ENCODE measurements at regions not wholly inside any gene's neighbourhood (a gene's known extent, or its start where the extent isn't known, plus 50 kb on each side); places are given as distances from the start of the nearest gene placed in this dataset.

DNA sequence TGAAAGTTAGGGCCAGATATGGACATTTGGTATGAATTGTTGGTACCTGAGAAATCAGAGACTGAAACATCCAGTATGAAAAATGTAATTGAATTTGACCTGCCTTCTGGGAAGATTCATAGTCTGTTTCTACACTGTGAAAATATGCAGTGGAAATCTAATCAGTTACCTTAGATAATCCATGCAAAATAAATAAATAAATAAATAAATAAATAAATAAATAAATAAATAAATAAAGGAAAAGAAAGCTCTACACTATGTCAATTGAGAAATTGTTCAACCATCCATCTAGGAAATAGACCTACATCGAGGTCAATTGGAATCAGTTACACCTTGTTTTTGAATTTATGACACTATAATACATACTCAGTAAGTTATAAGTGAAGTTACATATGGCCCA, 252.3 kb downstream of the VGLL3 start:
- intact Hi-C loops (cut with micrococcal nuclease) = no loop called here
- H3K4me3 ChIP-seq (ENCODE audit: low read length) = no peak overlapping the region
- H3K36me3 ChIP-seq (ENCODE audit: control insufficient read depth in 2 of 3, insufficient read depth in 3 of 3, low read length in 3 of 3) = no peaks in the 10 kb centered on the region
- DNase-seq (no peak), ATAC-seq (no peak)
- no peaks in the 10 kb centered on the region for H3K27me3 Mint-ChIP-seq
- CTCF ChIA-PET = no interaction called here
- no peaks in the 10 kb centered on the region for H3K36me3 Mint-ChIP-seq
- no peaks in the 10 kb centered on the region for H3K4me1 ChIP-seq (ENCODE audit: control insufficient read depth in 2 of 2, insufficient read depth in 2 of 2, low read length in 2 of 2)
- H3K27ac Mint-ChIP-seq = no peak overlapping the region
- no peaks in the 10 kb centered on the region for H3K27me3 ChIP-seq (ENCODE audit: control insufficient read depth in 2 of 2, insufficient read depth in 2 of 2, low read length in 2 of 2)
- no peak overlapping the region for H3K4me3 Mint-ChIP-seq
- H3K9me3 ChIP-seq (ENCODE audit: control insufficient read depth in 2 of 3, low read length in 3 of 3) = no peaks in the 10 kb centered on the region
- no peaks in the 10 kb centered on the region for H3K4me1 Mint-ChIP-seq
- H3K9me3 Mint-ChIP-seq = peaks cover 0 to 4% (median 0%) of the 10 kb centered on the region in 11 donors
- POLR2A ChIA-PET = no interaction called here
- H3K27ac ChIP-seq (ENCODE audit: low read depth, low read length) = no peak overlapping the region

DNA sequence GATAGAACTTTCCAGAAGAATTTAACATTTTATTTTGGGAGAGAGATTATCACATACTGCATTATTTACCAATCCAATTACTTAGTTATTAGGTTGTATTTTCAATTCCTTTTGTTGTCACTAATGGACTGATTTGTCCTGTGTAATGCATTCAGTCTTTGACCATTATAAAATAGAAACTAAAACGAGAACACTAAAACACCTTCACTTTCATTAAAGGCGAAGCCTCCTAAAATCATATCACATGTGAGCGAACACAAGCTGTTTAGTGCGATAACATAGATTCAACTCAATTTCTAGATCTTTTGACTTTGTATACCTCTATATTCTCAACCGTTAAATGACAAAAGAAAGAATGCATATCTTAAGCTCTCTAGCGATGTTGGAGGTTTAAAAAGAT, 253.4 kb downstream of the VGLL3 start:
- no peak for ATAC-seq
- no peak for DNase-seq
- Mint-ChIP-seq H3K36me3 (no peaks in the 10 kb centered on the region), H3K27me3 (no peaks in the 10 kb centered on the region), H3K4me1 (no peaks in the 10 kb centered on the region), H3K27ac (no peak overlapping the region), H3K4me3 (no peak overlapping the region), H3K9me3 (peaks cover 0 to 4% (median 0%) of the 10 kb centered on the region in 11 donors)
- no peaks in the 10 kb centered on the region for H3K27me3 ChIP-seq (ENCODE audit: control insufficient read depth in 2 of 2, insufficient read depth in 2 of 2, low read length in 2 of 2)
- no peak overlapping the region for H3K4me3 ChIP-seq (ENCODE audit: low read length)
- no peaks in the 10 kb centered on the region for H3K36me3 ChIP-seq (ENCODE audit: control insufficient read depth in 2 of 3, insufficient read depth in 3 of 3, low read length in 3 of 3)
- intact Hi-C loops (cut with micrococcal nuclease) = no loop called here
- no peaks in the 10 kb centered on the region for H3K4me1 ChIP-seq (ENCODE audit: control insufficient read depth in 2 of 2, insufficient read depth in 2 of 2, low read length in 2 of 2)
- ChIA-PET POLR2A (no interaction called here), CTCF (no interaction called here)
- H3K9me3 ChIP-seq (ENCODE audit: control insufficient read depth in 2 of 3, low read length in 3 of 3) = no peaks in the 10 kb centered on the region
- H3K27ac ChIP-seq (ENCODE audit: low read depth, low read length) = no peak overlapping the region

DNA sequence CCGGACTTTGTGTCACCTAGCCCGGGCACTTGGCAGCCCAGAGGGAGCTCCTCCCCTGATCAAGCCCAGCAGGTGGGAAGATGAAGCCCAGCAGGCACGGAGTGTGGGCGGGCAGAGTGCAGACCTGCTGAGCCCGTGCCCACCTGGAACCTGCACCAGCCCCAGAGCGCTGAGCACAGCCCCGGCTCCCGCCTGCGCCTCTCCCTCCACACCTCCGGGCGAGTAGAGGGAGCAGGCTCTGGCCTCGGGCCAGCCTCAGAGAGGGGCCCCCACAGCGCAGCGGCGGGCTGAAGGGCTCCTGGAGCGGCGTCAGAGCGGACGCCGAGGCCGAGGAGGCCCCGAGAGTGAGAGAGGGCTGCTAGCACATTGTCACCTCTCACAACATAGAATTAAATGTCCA, 257.7 kb downstream of the VGLL3 start:
- no peak overlapping the region for H3K4me3 ChIP-seq (ENCODE audit: low read length)
- no peak for ATAC-seq
- intact Hi-C loops (cut with micrococcal nuclease) = no loop called here
- Mint-ChIP-seq H3K27me3 (no peaks in the 10 kb centered on the region), H3K4me1 (no peaks in the 10 kb centered on the region), H3K36me3 (no peaks in the 10 kb centered on the region), H3K4me3 (no peak overlapping the region), H3K9me3 (peaks cover 0 to 8% (median 4%) of the 10 kb centered on the region in 11 donors), H3K27ac (no peak overlapping the region)
- no peaks in the 10 kb centered on the region for H3K4me1 ChIP-seq (ENCODE audit: control insufficient read depth in 2 of 2, insufficient read depth in 2 of 2, low read length in 2 of 2)
- no peaks in the 10 kb centered on the region for H3K9me3 ChIP-seq (ENCODE audit: control insufficient read depth in 2 of 3, low read length in 3 of 3)
- DNase-seq = no peak
- CTCF ChIA-PET = no interaction called here
- H3K36me3 ChIP-seq (ENCODE audit: control insufficient read depth in 2 of 3, insufficient read depth in 3 of 3, low read length in 3 of 3) = no peaks in the 10 kb centered on the region
- POLR2A ChIA-PET = no interaction called here
- H3K27ac ChIP-seq (ENCODE audit: low read depth, low read length) = no peak overlapping the region
- no peaks in the 10 kb centered on the region for H3K27me3 ChIP-seq (ENCODE audit: control insufficient read depth in 2 of 2, insufficient read depth in 2 of 2, low read length in 2 of 2)

DNA sequence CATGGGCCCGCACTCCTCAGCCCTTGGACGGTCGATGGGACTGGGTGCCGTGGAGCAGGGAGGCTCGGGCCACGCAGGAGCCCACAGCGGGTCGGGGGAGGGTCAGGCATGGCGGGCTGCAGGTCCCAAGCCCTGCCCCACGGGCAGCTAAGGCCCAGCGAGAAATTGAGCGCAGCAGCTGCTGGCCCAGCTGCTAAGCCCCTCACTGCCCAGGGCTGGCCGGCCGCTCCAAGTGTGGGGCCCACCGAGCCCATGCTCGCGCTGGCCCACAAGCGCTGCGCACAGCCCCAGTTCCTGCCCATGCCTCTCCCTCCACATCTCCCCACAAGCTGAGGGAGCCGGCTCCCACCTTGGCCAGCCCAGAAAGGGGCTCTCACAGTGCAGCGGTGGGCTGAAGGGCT, 259.4 kb downstream of the VGLL3 start:
- Histone ChIP-seq H3K27me3 (ENCODE audit: control insufficient read depth in 2 of 2, insufficient read depth in 2 of 2, low read length in 2 of 2) (no peaks in the 10 kb centered on the region), H3K4me3 (ENCODE audit: low read length) (no peak overlapping the region), H3K4me1 (ENCODE audit: control insufficient read depth in 2 of 2, insufficient read depth in 2 of 2, low read length in 2 of 2) (no peaks in the 10 kb centered on the region), H3K36me3 (ENCODE audit: control insufficient read depth in 2 of 3, insufficient read depth in 3 of 3, low read length in 3 of 3) (no peaks in the 10 kb centered on the region), H3K9me3 (ENCODE audit: control insufficient read depth in 2 of 3, low read length in 3 of 3) (no peaks in the 10 kb centered on the region), H3K27ac (ENCODE audit: low read depth, low read length) (no peak overlapping the region)
- ChIA-PET CTCF (no interaction called here), POLR2A (no interaction called here)
- peaks cover 0 to 8% (median 4%) of the 10 kb centered on the region in 11 donors for H3K9me3 Mint-ChIP-seq
- no peak overlapping the region for H3K4me3 Mint-ChIP-seq
- intact Hi-C loops (cut with micrococcal nuclease) = no loop called here
- H3K27ac Mint-ChIP-seq = no peak overlapping the region
- ATAC-seq (no peak), DNase-seq (no peak)
- no peaks in the 10 kb centered on the region for H3K4me1 Mint-ChIP-seq
- no peaks in the 10 kb centered on the region for H3K36me3 Mint-ChIP-seq
- no peaks in the 10 kb centered on the region for H3K27me3 Mint-ChIP-seq

DNA sequence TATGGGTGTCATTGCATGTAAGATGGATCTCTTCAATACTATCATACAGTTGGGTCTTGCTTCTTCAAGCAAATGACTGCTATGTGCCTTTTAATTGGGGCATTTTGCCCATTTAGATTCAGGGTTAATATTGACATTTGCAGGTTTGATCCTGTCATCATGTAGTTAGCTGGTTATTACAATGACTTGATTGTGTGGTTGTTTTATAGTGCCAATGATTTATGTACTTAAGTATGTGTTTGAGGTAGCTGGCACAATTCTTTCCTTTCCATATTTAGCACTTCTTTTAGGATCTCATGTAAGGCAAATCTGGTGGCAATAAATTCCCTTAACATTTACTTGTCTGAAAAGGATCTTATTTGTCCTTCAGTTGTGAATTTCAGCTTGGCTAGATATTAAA, 267.5 kb downstream of the VGLL3 start:
- Mint-ChIP-seq H3K9me3 (peaks cover 0 to 4% (median 0%) of the 10 kb centered on the region in 11 donors), H3K27me3 (no peaks in the 10 kb centered on the region), H3K4me1 (no peaks in the 10 kb centered on the region), H3K27ac (no peak overlapping the region), H3K4me3 (no peak overlapping the region), H3K36me3 (no peaks in the 10 kb centered on the region)
- no peaks in the 10 kb centered on the region for H3K4me1 ChIP-seq (ENCODE audit: control insufficient read depth in 2 of 2, insufficient read depth in 2 of 2, low read length in 2 of 2)
- no peaks in the 10 kb centered on the region for H3K27me3 ChIP-seq (ENCODE audit: control insufficient read depth in 2 of 2, insufficient read depth in 2 of 2, low read length in 2 of 2)
- H3K27ac ChIP-seq (ENCODE audit: low read depth, low read length) = no peak overlapping the region
- no peaks in the 10 kb centered on the region for H3K9me3 ChIP-seq (ENCODE audit: control insufficient read depth in 2 of 3, low read length in 3 of 3)
- H3K36me3 ChIP-seq (ENCODE audit: control insufficient read depth in 2 of 3, insufficient read depth in 3 of 3, low read length in 3 of 3) = no peaks in the 10 kb centered on the region
- ChIA-PET CTCF (no interaction called here), POLR2A (no interaction called here)
- no peak for DNase-seq
- intact Hi-C loops (cut with micrococcal nuclease) = no loop called here
- no peak overlapping the region for H3K4me3 ChIP-seq (ENCODE audit: low read length)
- ATAC-seq = no peak

DNA sequence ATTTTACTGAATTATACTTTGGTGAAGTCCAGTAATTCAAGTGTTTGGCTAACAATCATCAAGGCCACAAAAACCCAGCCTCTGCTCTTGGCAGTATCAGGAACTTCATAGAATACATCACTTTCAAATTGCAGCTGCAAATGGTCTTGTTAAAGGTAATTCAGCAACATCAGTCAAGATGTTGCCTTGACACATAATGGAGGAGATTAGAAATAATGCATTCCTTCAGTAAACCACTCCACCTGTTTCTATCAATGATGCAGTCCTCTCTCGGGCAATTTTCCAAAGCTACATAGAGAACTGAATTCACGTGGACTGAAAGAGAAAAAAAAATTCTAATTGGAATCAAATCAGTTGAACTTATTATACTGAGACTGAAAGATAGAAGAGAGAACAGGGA, 279.3 kb downstream of the VGLL3 start:
- ChIA-PET CTCF (no interaction called here), POLR2A (no interaction called here)
- no peaks in the 10 kb centered on the region for H3K4me1 Mint-ChIP-seq
- H3K27ac ChIP-seq (ENCODE audit: low read depth, low read length) = no peak overlapping the region
- H3K9me3 Mint-ChIP-seq = peaks cover 0 to 15% (median 0%) of the 10 kb centered on the region in 11 donors
- ATAC-seq = no peak
- no peak overlapping the region for H3K4me3 ChIP-seq (ENCODE audit: low read length)
- no peak overlapping the region for H3K4me3 Mint-ChIP-seq
- H3K27me3 ChIP-seq (ENCODE audit: control insufficient read depth in 2 of 2, insufficient read depth in 2 of 2, low read length in 2 of 2) = no peaks in the 10 kb centered on the region
- no peak for DNase-seq
- intact Hi-C loops (cut with micrococcal nuclease) = no loop called here
- H3K4me1 ChIP-seq (ENCODE audit: control insufficient read depth in 2 of 2, insufficient read depth in 2 of 2, low read length in 2 of 2) = no peaks in the 10 kb centered on the region
- H3K27ac Mint-ChIP-seq = no peak overlapping the region
- no peaks in the 10 kb centered on the region for H3K36me3 ChIP-seq (ENCODE audit: control insufficient read depth in 2 of 3, insufficient read depth in 3 of 3, low read length in 3 of 3)
- H3K36me3 Mint-ChIP-seq = peaks cover 0 to 5% (median 0%) of the 10 kb centered on the region in 5 donors
- no peaks in the 10 kb centered on the region for H3K27me3 Mint-ChIP-seq
- H3K9me3 ChIP-seq (ENCODE audit: control insufficient read depth in 2 of 3, low read length in 3 of 3) = no peaks in the 10 kb centered on the region

DNA sequence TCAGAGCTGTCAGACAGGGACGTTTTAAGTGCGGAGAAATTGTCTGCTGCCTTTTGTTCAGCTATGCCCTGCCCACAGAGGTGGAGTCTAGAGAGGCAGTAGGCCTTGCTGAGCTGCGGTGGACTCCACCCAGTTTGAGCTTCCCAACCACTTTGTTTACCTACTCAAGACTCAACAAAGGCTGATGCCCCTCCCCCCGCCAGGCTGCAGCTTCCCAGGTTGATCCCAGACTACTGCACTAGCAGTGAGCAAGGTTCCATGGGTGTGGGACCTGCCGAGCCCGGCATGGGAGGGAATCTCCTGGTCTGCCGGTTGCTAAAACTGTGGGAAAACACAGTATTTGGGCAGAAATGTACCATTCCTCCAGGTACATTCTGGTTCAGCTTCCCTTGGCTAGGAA, 282.1 kb downstream of the VGLL3 start:
- Mint-ChIP-seq H3K36me3 (peaks cover 0 to 5% (median 0%) of the 10 kb centered on the region in 5 donors), H3K4me3 (no peak overlapping the region), H3K27me3 (no peaks in the 10 kb centered on the region), H3K27ac (no peak overlapping the region), H3K4me1 (no peaks in the 10 kb centered on the region), H3K9me3 (peaks cover 0 to 15% (median 6%) of the 10 kb centered on the region in 11 donors)
- Histone ChIP-seq H3K27me3 (ENCODE audit: control insufficient read depth in 2 of 2, insufficient read depth in 2 of 2, low read length in 2 of 2) (no peaks in the 10 kb centered on the region), H3K36me3 (ENCODE audit: control insufficient read depth in 2 of 3, insufficient read depth in 3 of 3, low read length in 3 of 3) (no peaks in the 10 kb centered on the region), H3K27ac (ENCODE audit: low read depth, low read length) (no peak overlapping the region), H3K4me3 (ENCODE audit: low read length) (no peak overlapping the region), H3K4me1 (ENCODE audit: control insufficient read depth in 2 of 2, insufficient read depth in 2 of 2, low read length in 2 of 2) (no peaks in the 10 kb centered on the region), H3K9me3 (ENCODE audit: control insufficient read depth in 2 of 3, low read length in 3 of 3) (no peaks in the 10 kb centered on the region)
- DNase-seq (no peak), ATAC-seq (no peak)
- CTCF ChIA-PET = no interaction called here
- POLR2A ChIA-PET = no interaction called here
- intact Hi-C loops (cut with micrococcal nuclease) = no loop called here
